ENCODE measurements at regions not wholly inside any gene's neighbourhood (a gene's known extent, or its start where the extent isn't known, plus 50 kb on each side); places are given as distances from the start of the nearest gene placed in this dataset.

DNA sequence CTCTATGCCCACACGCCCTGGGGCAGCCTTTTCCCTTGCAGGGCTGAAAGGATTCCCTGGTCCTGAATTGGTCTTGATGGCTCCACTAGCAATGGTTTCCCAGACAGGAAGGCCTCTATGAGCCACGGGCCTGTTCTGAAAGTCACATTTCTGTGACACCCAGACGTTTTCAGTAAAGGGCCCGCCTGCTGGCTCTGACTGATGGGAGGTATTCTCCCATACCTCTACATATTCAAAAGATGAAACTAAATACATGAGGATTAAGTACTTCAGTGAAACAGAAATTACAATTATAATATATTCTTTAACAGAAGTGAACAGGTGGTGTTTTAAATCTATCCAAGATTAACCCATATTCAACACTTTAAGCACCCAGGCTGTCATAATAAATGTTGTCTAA lies 629.8 kb downstream of the CDH26 start:
- TF ChIP-seq POLR2AphosphoS5 (IDR thresholded peaks at IDR 0.05; ENCODE audit: low read depth, low read length) (no peak), REST (IDR thresholded peaks at IDR 0.05; ENCODE audit: insufficient read depth in 1 of 2, low read depth in 2 of 2, low read length in 1 of 2) (no peak), TCF7L2 (IDR thresholded peaks at IDR 0.05; ENCODE audit: low read depth, low read length) (no peak), SIN3A (IDR thresholded peaks at IDR 0.05; ENCODE audit: borderline replicate concordance, insufficient read depth, low read depth, low read length) (no peak)
- TF ChIP-seq, protein P1, sequence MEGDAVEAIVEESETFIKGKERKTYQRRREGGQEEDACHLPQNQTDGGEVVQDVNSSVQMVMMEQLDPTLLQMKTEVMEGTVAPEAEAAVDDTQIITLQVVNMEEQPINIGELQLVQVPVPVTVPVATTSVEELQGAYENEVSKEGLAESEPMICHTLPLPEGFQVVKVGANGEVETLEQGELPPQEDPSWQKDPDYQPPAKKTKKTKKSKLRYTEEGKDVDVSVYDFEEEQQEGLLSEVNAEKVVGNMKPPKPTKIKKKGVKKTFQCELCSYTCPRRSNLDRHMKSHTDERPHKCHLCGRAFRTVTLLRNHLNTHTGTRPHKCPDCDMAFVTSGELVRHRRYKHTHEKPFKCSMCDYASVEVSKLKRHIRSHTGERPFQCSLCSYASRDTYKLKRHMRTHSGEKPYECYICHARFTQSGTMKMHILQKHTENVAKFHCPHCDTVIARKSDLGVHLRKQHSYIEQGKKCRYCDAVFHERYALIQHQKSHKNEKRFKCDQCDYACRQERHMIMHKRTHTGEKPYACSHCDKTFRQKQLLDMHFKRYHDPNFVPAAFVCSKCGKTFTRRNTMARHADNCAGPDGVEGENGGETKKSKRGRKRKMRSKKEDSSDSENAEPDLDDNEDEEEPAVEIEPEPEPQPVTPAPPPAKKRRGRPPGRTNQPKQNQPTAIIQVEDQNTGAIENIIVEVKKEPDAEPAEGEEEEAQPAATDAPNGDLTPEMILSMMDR (IDR thresholded peaks at IDR 0.05): no peak
- ChIA-PET CTCF (no interaction called here), POLR2A (no interaction called here)
- in situ Hi-C loops (cut with HindIII; ENCODE audit: low pct_unique_long_range_greater_than_20kb, low sequenced_read_pairs) (no loop called here), intact Hi-C loops (cut with micrococcal nuclease; ENCODE audit: unreplicated experiment) (no loop called here)
- H3K4me3 ChIP-seq (ENCODE audit: low read depth in 2 of 2, low read length in 2 of 2): no peak overlapping the region
- no peaks in the 10 kb centered on the region for H3K9me3 ChIP-seq (ENCODE audit: control insufficient read depth, insufficient read depth, low read depth, low read length)
- DNase-seq (ENCODE audit: low read depth, low spot score) (no peak), ATAC-seq (no peak)
- no peaks in the 10 kb centered on the region for H3K27me3 ChIP-seq (ENCODE audit: control insufficient read depth, insufficient read depth, low read length)
- no peaks in the 10 kb centered on the region for H3K4me1 ChIP-seq (ENCODE audit: control insufficient read depth, insufficient read depth, low read length)
- H3K27ac ChIP-seq (ENCODE audit: low read length): no peak overlapping the region
- no TSS peak for BruUV-seq (replicated peaks)
- no peaks in the 10 kb centered on the region for H3K36me3 ChIP-seq (ENCODE audit: control insufficient read depth, insufficient read depth, low read length)

DNA sequence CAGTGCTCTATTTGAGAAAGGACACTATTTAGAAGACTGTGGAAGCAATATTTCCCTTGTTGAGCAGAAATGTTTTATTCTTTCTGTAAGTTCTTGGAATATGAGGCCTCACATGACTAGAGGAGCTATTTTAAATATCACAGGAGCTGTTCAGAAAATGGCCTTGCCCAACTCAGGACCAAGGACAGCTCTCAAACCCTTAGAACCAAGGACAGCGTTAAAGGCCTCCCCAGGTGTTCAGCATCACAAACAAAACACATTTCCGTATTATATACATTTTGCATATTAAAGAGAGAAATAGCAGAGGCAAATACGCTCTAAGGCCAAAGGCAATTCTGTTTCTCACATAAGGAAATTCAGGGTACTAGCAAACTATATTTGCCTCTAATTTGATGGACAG lies 631.4 kb downstream of the CDH26 start:
- BruUV-seq (replicated peaks): no TSS peak
- intact Hi-C loops (cut with micrococcal nuclease; ENCODE audit: unreplicated experiment) (no loop called here), in situ Hi-C loops (cut with HindIII; ENCODE audit: low pct_unique_long_range_greater_than_20kb, low sequenced_read_pairs) (no loop called here)
- no peak overlapping the region for H3K27ac ChIP-seq (ENCODE audit: low read length)
- no peak overlapping the region for H3K4me3 ChIP-seq (ENCODE audit: low read depth in 2 of 2, low read length in 2 of 2)
- CTCF ChIA-PET: no interaction called here
- no peaks in the 10 kb centered on the region for H3K27me3 ChIP-seq (ENCODE audit: control insufficient read depth, insufficient read depth, low read length)
- POLR2A ChIA-PET: no interaction called here
- H3K9me3 ChIP-seq (ENCODE audit: control insufficient read depth, insufficient read depth, low read depth, low read length): no peaks in the 10 kb centered on the region
- TF ChIP-seq, protein P1 (IDR thresholded peaks at IDR 0.05): no peak
- peak; percentile 48 to 72; a peak in 3 of 4 replicates for TF ChIP-seq REST (IDR thresholded peaks at IDR 0.05; ENCODE audit: insufficient read depth in 1 of 2, low read depth in 2 of 2, low read length in 1 of 2)
- no peaks in the 10 kb centered on the region for H3K4me1 ChIP-seq (ENCODE audit: control insufficient read depth, insufficient read depth, low read length)
- ATAC-seq (no peak), DNase-seq (ENCODE audit: low read depth, low spot score) (no peak)
- no peaks in the 10 kb centered on the region for H3K36me3 ChIP-seq (ENCODE audit: control insufficient read depth, insufficient read depth, low read length)

Data from Panc1 (cell line).